Smooth muscle cell (in vitro differentiated cells): ENCODE measurements at regions not wholly inside any gene's neighbourhood (a gene's known extent, or its start where the extent isn't known, plus 50 kb on each side); places are given as distances from the start of the nearest gene placed in this dataset.

ENCODE experiments used
- DNase-seq: peaks from one replicate; lab custom pipeline; 2025; ENCODE audit not compliant: unreplicated experiment; lab: John Stamatoyannopoulos, UW
- H2AFZ ChIP-seq: fragments of 200-600 bp; sonication (generic); 2 replicates; pipeline ENCODE4 v1.6.0; 2016; ENCODE audit warnings: antibody characterized with exemption, low read depth, mild to moderate bottlenecking
- H3F3A ChIP-seq: fragments of 200-600 bp; sonication (generic); 2 replicates; pipeline ENCODE4 v1.6.0; 2017; ENCODE audit warnings: antibody characterized with exemption, low read depth
- H3K27ac ChIP-seq: fragments of 200-600 bp; sonication (generic); 2 replicates; pipeline ENCODE4 v1.5.1; 2016; ENCODE audit warnings: low read depth, mild to moderate bottlenecking
- H3K27me3 ChIP-seq: fragments of 200-600 bp; sonication (generic); 2 replicates; pipeline ENCODE4 v1.6.1; 2016; ENCODE audit warnings: low read depth, mild to moderate bottlenecking
- H3K36me3 ChIP-seq: fragments of 200-600 bp; sonication (generic); 2 replicates; pipeline ENCODE4 v1.5.1; 2016; ENCODE audit warnings: low read depth
- H3K4me1 ChIP-seq: fragments of 200-600 bp; sonication (generic); 2 replicates; pipeline ENCODE4 v1.5.1; 2016; ENCODE audit warnings: low read depth
- H3K4me2 ChIP-seq: fragments of 200-600 bp; sonication (generic); 2 replicates; pipeline ENCODE4 v1.6.0; 2016; ENCODE audit warnings: mild to moderate bottlenecking
- H3K4me3 ChIP-seq: fragments of 200-600 bp; sonication (generic); 2 replicates; pipeline ENCODE4 v1.5.1; 2016; ENCODE audit warnings: mild to moderate bottlenecking
- H3K79me2 ChIP-seq: fragments of 200-600 bp; sonication (generic); 2 replicates; pipeline ENCODE4 v1.6.0; 2016; ENCODE audit warnings: low read depth, mild to moderate bottlenecking
- H3K9ac ChIP-seq: fragments of 200-600 bp; sonication (generic); 2 replicates; pipeline ENCODE4 v1.6.0; 2016; ENCODE audit warnings: low read depth
- H3K9me3 ChIP-seq: fragments of 200-600 bp; sonication (generic); replicated peaks from 2 replicates; pipeline ENCODE4 v1.5.1; 2016; ENCODE audit warnings: low read depth
- H4K20me1 ChIP-seq: fragments of 200-600 bp; sonication (generic); 2 replicates; pipeline ENCODE4 v1.6.0; 2016; ENCODE audit warnings: low read depth
- WGBS: methylation state at CpG from one replicate; pipeline ENCODE4 v1.1.7; 2016; ENCODE audit warnings: low lambda C conversion rate; 5-methylcytosine and 5-hydroxymethylcytosine counted together
- TF ChIP-seq, protein P1 (sequence below): fragments of 200-600 bp; sonication (generic); IDR thresholded peaks from 2 replicates; pipeline ENCODE4 v1.5.1; 2017; ENCODE audit warnings: borderline replicate concordance, mild to moderate bottlenecking, antibody characterized with exemption; ENCODE audit not compliant: insufficient read depth, poor library complexity, severe bottlenecking

DNA sequence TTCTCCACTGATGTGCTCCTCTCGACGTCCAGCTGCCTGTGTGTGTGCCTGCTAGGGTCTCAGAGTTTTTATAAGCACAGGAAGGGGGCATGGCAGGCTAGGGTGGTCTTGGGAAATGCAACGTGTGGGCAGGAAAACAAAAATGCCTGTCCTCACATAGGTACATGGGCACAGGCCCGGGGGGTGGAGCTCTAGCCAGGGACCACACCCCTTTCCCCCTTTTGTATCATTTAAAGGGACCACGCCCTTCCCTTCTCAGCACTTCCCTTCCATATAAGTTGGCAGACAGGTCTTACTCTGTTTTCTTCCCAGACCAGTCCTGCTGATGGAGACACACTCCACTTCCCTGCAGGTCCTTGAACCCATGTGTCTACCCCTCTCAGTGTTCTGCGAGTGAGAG lies 645.0 kb downstream of the CBLN2 start:
- no peak overlapping the region for H3K4me3 ChIP-seq
- 76% methylated on average over 6 of the region's 6 CpGs for WGBS
- H3K36me3 ChIP-seq = no peaks in the 10 kb centered on the region
- H3K4me1 ChIP-seq = no peaks in the 10 kb centered on the region
- no peaks in the 10 kb centered on the region for H3K79me2 ChIP-seq
- no peak overlapping the region for H3K27ac ChIP-seq
- no peaks in the 10 kb centered on the region for H3K27me3 ChIP-seq
- H3K9ac ChIP-seq = no peak overlapping the region
- DNase-seq = no peak
- H3F3A ChIP-seq = no peaks in the 10 kb centered on the region
- H4K20me1 ChIP-seq = no peaks in the 10 kb centered on the region
- H3K4me2 ChIP-seq = no peak overlapping the region
- H3K9me3 ChIP-seq = no peaks in the 10 kb centered on the region
- H2AFZ ChIP-seq = no peak overlapping the region
- TF ChIP-seq, protein P1, sequence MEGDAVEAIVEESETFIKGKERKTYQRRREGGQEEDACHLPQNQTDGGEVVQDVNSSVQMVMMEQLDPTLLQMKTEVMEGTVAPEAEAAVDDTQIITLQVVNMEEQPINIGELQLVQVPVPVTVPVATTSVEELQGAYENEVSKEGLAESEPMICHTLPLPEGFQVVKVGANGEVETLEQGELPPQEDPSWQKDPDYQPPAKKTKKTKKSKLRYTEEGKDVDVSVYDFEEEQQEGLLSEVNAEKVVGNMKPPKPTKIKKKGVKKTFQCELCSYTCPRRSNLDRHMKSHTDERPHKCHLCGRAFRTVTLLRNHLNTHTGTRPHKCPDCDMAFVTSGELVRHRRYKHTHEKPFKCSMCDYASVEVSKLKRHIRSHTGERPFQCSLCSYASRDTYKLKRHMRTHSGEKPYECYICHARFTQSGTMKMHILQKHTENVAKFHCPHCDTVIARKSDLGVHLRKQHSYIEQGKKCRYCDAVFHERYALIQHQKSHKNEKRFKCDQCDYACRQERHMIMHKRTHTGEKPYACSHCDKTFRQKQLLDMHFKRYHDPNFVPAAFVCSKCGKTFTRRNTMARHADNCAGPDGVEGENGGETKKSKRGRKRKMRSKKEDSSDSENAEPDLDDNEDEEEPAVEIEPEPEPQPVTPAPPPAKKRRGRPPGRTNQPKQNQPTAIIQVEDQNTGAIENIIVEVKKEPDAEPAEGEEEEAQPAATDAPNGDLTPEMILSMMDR = no peak

DNA sequence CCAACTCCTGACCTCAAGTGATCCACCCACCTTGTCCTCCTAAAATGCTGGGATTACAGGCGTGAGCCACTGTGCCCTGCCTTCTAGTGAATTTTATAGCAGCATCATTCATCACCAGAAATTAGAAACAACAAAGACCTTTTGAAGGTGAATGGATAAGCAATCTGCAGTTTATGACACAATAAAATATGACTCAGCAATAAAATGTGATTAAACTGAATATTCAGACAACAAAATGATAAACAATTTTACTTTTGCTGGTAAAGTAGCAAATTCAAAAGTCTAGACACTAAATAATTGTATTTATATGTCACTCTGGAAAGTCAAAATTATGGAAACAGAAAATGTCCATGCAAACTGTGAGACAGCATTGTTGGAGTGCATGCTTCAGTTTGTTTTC lies 656.6 kb downstream of the CBLN2 start:
- H3K27ac ChIP-seq = no peak overlapping the region
- 87% methylated on average over 1 of the region's 1 CpG for WGBS
- no peak for DNase-seq
- H3K79me2 ChIP-seq = no peaks in the 10 kb centered on the region
- no peaks in the 10 kb centered on the region for H3F3A ChIP-seq
- no peaks in the 10 kb centered on the region for H3K4me1 ChIP-seq
- no peak overlapping the region for H3K4me3 ChIP-seq
- TF ChIP-seq, protein P1 = no peak
- no peak overlapping the region for H2AFZ ChIP-seq
- no peak overlapping the region for H3K4me2 ChIP-seq
- no peaks in the 10 kb centered on the region for H3K9me3 ChIP-seq
- no peaks in the 10 kb centered on the region for H3K27me3 ChIP-seq
- no peaks in the 10 kb centered on the region for H3K36me3 ChIP-seq
- no peak overlapping the region for H3K9ac ChIP-seq
- no peaks in the 10 kb centered on the region for H4K20me1 ChIP-seq

DNA sequence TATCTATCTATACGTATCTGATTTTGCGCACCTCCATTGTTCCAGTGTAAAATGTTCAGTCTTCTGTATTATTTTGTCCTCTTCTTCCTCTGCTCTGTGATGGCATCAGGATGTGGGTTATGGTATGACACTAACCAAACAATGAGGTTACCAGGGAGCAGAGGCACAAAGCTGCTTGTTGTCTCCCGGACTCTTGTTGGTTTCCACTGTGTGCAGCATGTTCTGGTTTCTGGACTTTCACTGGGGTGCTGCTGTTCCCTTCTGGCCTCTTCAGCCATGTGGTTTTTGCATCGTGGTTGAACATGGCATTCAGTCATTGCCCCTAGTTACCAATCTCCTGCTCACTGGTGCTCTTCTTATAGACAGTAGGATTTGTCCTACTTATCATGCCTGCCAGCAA lies 665.9 kb downstream of the CBLN2 start:
- 92% methylated on average over 4 of the region's 4 CpGs for WGBS
- no peaks in the 10 kb centered on the region for H3K9me3 ChIP-seq
- no peaks in the 10 kb centered on the region for H3K79me2 ChIP-seq
- H3F3A ChIP-seq = no peaks in the 10 kb centered on the region
- no peak overlapping the region for H3K27ac ChIP-seq
- H4K20me1 ChIP-seq = no peaks in the 10 kb centered on the region
- no peak overlapping the region for H3K4me2 ChIP-seq
- H3K36me3 ChIP-seq = no peaks in the 10 kb centered on the region
- TF ChIP-seq, protein P1 = no peak
- no peaks in the 10 kb centered on the region for H3K4me1 ChIP-seq
- H3K27me3 ChIP-seq = no peaks in the 10 kb centered on the region
- no peak for DNase-seq
- no peak overlapping the region for H2AFZ ChIP-seq
- no peak overlapping the region for H3K9ac ChIP-seq
- H3K4me3 ChIP-seq = no peak overlapping the region

DNA sequence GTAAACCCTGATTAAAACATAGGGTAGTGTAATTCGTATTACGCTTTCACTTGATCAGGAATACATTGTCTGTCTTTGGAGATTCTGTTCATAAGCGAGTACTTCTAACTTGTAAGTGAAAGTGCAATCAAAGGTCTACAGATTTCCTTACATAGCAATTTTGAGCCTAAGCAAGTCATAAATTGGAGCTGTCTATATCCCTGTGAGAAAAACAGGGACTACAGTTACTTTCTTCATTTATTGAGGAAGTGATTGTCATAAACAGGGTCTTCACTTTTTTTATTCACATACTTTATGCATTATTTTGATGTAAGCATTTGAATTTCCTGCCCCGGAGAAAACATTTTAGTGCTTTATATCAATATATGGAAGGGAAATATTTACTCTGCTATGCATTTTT lies 670.4 kb downstream of the CBLN2 start:
- 80% methylated on average over 4 of the region's 4 CpGs for WGBS
- TF ChIP-seq, protein P1 = no peak

More for the DNA sequence above, 670.4 kb downstream of the CBLN2 start:
- Histone ChIP-seq H3K27me3 (no peaks in the 10 kb centered on the region), H3K9me3 (no peaks in the 10 kb centered on the region), H3K4me1 (no peaks in the 10 kb centered on the region), H3K9ac (no peak overlapping the region), H2AFZ (no peak overlapping the region), H3F3A (no peaks in the 10 kb centered on the region), H3K4me3 (no peak overlapping the region), H3K36me3 (no peaks in the 10 kb centered on the region), H4K20me1 (no peaks in the 10 kb centered on the region), H3K4me2 (no peak overlapping the region), H3K79me2 (no peaks in the 10 kb centered on the region), H3K27ac (no peak overlapping the region)
- DNase-seq = no peak
